ENCODE measurements at regions not wholly inside any gene's neighbourhood (a gene's known extent, or its start where the extent isn't known, plus 50 kb on each side); places are given as distances from the start of the nearest gene placed in this dataset.

GRCh38 chr1:244276646-244277045, 175.1 kb downstream of the ADSS2 start:
- no peak for DNase-seq (ENCODE audit: low spot score)
- ATAC-seq (ENCODE audit: low read depth) = no peak
- Histone ChIP-seq H3K4me3 (ENCODE audit: severe bottlenecking) (no peak overlapping the region), H3K27ac (ENCODE audit: poor library complexity, severe bottlenecking) (no peak overlapping the region), H3K9me3 (ENCODE audit: severe bottlenecking) (no peaks in the 10 kb centered on the region), H3K27me3 (ENCODE audit: insufficient read depth, poor library complexity, severe bottlenecking) (no peaks in the 10 kb centered on the region), H3K36me3 (ENCODE audit: low read depth) (no peaks in the 10 kb centered on the region), H3K4me1 (ENCODE audit: insufficient read depth, poor library complexity, severe bottlenecking) (peaks cover 22% of the 10 kb centered on the region)
- TF ChIP-seq CTCF (IDR thresholded peaks at IDR 0.05; ENCODE audit: poor library complexity, severe bottlenecking) = no peak

GRCh38 chr1:244280201-244280600, 171.5 kb downstream of the ADSS2 start:
- no peaks in the 10 kb centered on the region for H3K9me3 ChIP-seq (ENCODE audit: severe bottlenecking)
- no peaks in the 10 kb centered on the region for H3K27me3 ChIP-seq (ENCODE audit: insufficient read depth, poor library complexity, severe bottlenecking)
- no peaks in the 10 kb centered on the region for H3K36me3 ChIP-seq (ENCODE audit: low read depth)
- H3K27ac ChIP-seq (ENCODE audit: poor library complexity, severe bottlenecking) = no peak overlapping the region
- ATAC-seq (ENCODE audit: low read depth) (no peak), DNase-seq (ENCODE audit: low spot score) (no peak)
- no peak for TF ChIP-seq CTCF (IDR thresholded peaks at IDR 0.05; ENCODE audit: poor library complexity, severe bottlenecking)
- H3K4me1 ChIP-seq (ENCODE audit: insufficient read depth, poor library complexity, severe bottlenecking) = peaks cover 5% of the 10 kb centered on the region
- no peak overlapping the region for H3K4me3 ChIP-seq (ENCODE audit: severe bottlenecking)

DNA sequence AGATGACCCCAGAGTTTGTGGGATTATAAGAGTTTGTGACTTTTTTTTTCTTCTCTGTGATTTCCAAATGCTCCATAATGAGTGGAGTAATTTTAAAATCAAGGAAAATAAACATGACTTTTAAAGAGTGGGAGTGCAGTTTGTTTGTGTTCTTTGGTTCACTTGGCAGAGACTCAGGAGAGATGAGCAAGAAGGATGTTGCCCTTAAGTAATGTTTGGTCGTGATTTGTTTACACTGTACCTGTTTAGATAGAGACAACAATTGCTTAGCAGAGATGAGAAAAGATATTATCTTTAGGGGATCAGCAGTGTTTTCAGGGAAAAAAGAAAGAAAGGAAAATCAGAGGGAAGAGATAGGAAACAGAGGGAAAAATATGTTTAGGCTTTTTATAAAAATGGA, 170.8 kb downstream of the ADSS2 start:
- H3K9me3 ChIP-seq (ENCODE audit: severe bottlenecking) = no peaks in the 10 kb centered on the region
- no peaks in the 10 kb centered on the region for H3K27me3 ChIP-seq (ENCODE audit: insufficient read depth, poor library complexity, severe bottlenecking)
- ATAC-seq (ENCODE audit: low read depth) (no peak), DNase-seq (ENCODE audit: low spot score) (no peak)
- peaks cover 5% of the 10 kb centered on the region for H3K4me1 ChIP-seq (ENCODE audit: insufficient read depth, poor library complexity, severe bottlenecking)
- H3K36me3 ChIP-seq (ENCODE audit: low read depth) = no peaks in the 10 kb centered on the region
- TF ChIP-seq CTCF (IDR thresholded peaks at IDR 0.05; ENCODE audit: poor library complexity, severe bottlenecking) = no peak
- no peak overlapping the region for H3K4me3 ChIP-seq (ENCODE audit: severe bottlenecking)
- no peak overlapping the region for H3K27ac ChIP-seq (ENCODE audit: poor library complexity, severe bottlenecking)

GRCh38 chr1:244283772-244284171, 167.9 kb downstream of the ADSS2 start:
- no peaks in the 10 kb centered on the region for H3K9me3 ChIP-seq (ENCODE audit: severe bottlenecking)
- DNase-seq (ENCODE audit: low spot score) (no peak), ATAC-seq (ENCODE audit: low read depth) (no peak)
- H3K27me3 ChIP-seq (ENCODE audit: insufficient read depth, poor library complexity, severe bottlenecking) = no peaks in the 10 kb centered on the region
- H3K36me3 ChIP-seq (ENCODE audit: low read depth) = no peaks in the 10 kb centered on the region
- H3K4me1 ChIP-seq (ENCODE audit: insufficient read depth, poor library complexity, severe bottlenecking) = peaks cover 5% of the 10 kb centered on the region
- no peak overlapping the region for H3K27ac ChIP-seq (ENCODE audit: poor library complexity, severe bottlenecking)
- H3K4me3 ChIP-seq (ENCODE audit: severe bottlenecking) = no peak overlapping the region
- no peak for TF ChIP-seq CTCF (IDR thresholded peaks at IDR 0.05; ENCODE audit: poor library complexity, severe bottlenecking)

GRCh38 chr1:244284641-244285156, 167.0 kb downstream of the ADSS2 start:
- Histone ChIP-seq H3K27ac (ENCODE audit: poor library complexity, severe bottlenecking) (no peak overlapping the region), H3K9me3 (ENCODE audit: severe bottlenecking) (no peaks in the 10 kb centered on the region), H3K4me3 (ENCODE audit: severe bottlenecking) (no peak overlapping the region), H3K27me3 (ENCODE audit: insufficient read depth, poor library complexity, severe bottlenecking) (no peaks in the 10 kb centered on the region), H3K4me1 (ENCODE audit: insufficient read depth, poor library complexity, severe bottlenecking) (peaks cover 5% of the 10 kb centered on the region), H3K36me3 (ENCODE audit: low read depth) (no peaks in the 10 kb centered on the region)
- no peak for TF ChIP-seq CTCF (IDR thresholded peaks at IDR 0.05; ENCODE audit: poor library complexity, severe bottlenecking)
- DNase-seq (ENCODE audit: low spot score) (no peak), ATAC-seq (ENCODE audit: low read depth) (no peak)

Measured in RWPE2 (cell line).